CD4-positive, alpha-beta T cell (primary cell): ENCODE measurements at regions not wholly inside any gene's neighbourhood (a gene's known extent, or its start where the extent isn't known, plus 50 kb on each side); places are given as distances from the start of the nearest gene placed in this dataset.

Experiments used
- ATAC-seq: fragments of 200-7000 bp; cut with Tn5 transposase; one replicate; pipeline ENCODE4 v1.10.0; 2022; ENCODE audit warnings: mild to moderate bottlenecking; ENCODE audit not compliant: poor library complexity
- CTCF ChIA-PET: fragments of 350-600 bp; sonication (Branson Sonifier 250); formaldehyde crosslinking; loops from one replicate; lab custom pipeline; 2021; ENCODE audit warnings: antibody characterized with exemption, inconsistent platforms; lab: Charles Lee
- POLR2A ChIA-PET: fragments of 350-600 bp; sonication (Branson Sonifier 250); formaldehyde crosslinking; loops from one replicate; lab custom pipeline; 2021; ENCODE audit warnings: antibody characterized with exemption, inconsistent platforms; lab: Charles Lee
- DNase-seq, 14 experiments: peaks; one replicate each; pipeline ENCODE4 v3.0.0-alpha.2; 2013 to 2020; ENCODE audit warnings: mixed read lengths in 2 of 14
- H3K27ac ChIP-seq, 2 donors: one replicate each; pipeline versions ENCODE4 v1.5.1 to v1.7.0; 2013; ENCODE audit warnings: low read length in 2 of 2, low read depth in 1 of 2, mild to moderate bottlenecking in 1 of 2
- H3K27me3 ChIP-seq, 2 experiments: 1 replicate in 1 of 2; 2 replicates in 1 of 2; pipeline versions ENCODE4 v1.6.1 to v1.7.0; 2013; ENCODE audit warnings: low read length in 2 of 2, control low read depth in 1 of 2, mild to moderate bottlenecking in 1 of 2, moderate library complexity in 1 of 2; ENCODE audit not compliant: insufficient read depth in 2 of 2, control insufficient read depth in 1 of 2
- H3K36me3 ChIP-seq: one replicate; pipeline ENCODE4 v1.6.1; 2013; ENCODE audit warnings: low read length, control low read depth; ENCODE audit not compliant: insufficient read depth
- H3K4me1 ChIP-seq: one replicate; pipeline ENCODE4 v1.6.1; 2013; ENCODE audit warnings: low read length, control low read depth; ENCODE audit not compliant: insufficient read depth
- H3K4me3 ChIP-seq: one replicate; pipeline ENCODE4 v1.5.1; 2013; ENCODE audit warnings: mild to moderate bottlenecking, low read length, moderate library complexity
- H3K9me3 ChIP-seq, 2 experiments: 1 replicate in 1 of 2; 2 replicates in 1 of 2; pipeline versions ENCODE4 v1.6.1 to v1.7.0; 2013; ENCODE audit warnings: low read length in 2 of 2, mild to moderate bottlenecking in 2 of 2, control low read depth in 1 of 2, moderate library complexity in 1 of 2; ENCODE audit not compliant: control insufficient read depth in 1 of 2, insufficient read depth in 1 of 2
- H3K27ac Mint-ChIP-seq: one replicate; pipeline ENCODE4 v1.8.0; 2020; ENCODE audit warnings: mixed read lengths
- H3K27me3 Mint-ChIP-seq: one replicate; pipeline ENCODE4 v1.8.0; 2021; ENCODE audit warnings: mixed read lengths
- H3K36me3 Mint-ChIP-seq: one replicate; pipeline ENCODE4 v1.8.0; 2021; ENCODE audit warnings: low read depth, mixed read lengths
- H3K4me1 Mint-ChIP-seq: one replicate; pipeline ENCODE4 v1.8.0; 2021; ENCODE audit warnings: low read depth, mixed read lengths
- H3K4me3 Mint-ChIP-seq: one replicate; pipeline ENCODE4 v1.8.0; 2020; ENCODE audit warnings: mild to moderate bottlenecking, mixed read lengths
- H3K9me3 Mint-ChIP-seq: one replicate; pipeline ENCODE4 v1.8.0; 2020; ENCODE audit warnings: mixed read lengths
- intact Hi-C, 2 experiments: fragments of 100-400 bp; cut with DNase I in 1 of 2; cut with micrococcal nuclease in 1 of 2; formaldehyde crosslinking; loops; one replicate each; pipeline versions ENCODE4 v1.15.1 to v1.9.0; 2023 to 2025; cut with DNase I, micrococcal nuclease
- TF ChIP-seq, protein P1 (sequence below): fragments of 200-600 bp; IDR thresholded peaks from one replicate; pipeline ENCODE4 v1.8.0; 2022; ENCODE audit warnings: antibody characterized with exemption, mild to moderate bottlenecking

DNA sequence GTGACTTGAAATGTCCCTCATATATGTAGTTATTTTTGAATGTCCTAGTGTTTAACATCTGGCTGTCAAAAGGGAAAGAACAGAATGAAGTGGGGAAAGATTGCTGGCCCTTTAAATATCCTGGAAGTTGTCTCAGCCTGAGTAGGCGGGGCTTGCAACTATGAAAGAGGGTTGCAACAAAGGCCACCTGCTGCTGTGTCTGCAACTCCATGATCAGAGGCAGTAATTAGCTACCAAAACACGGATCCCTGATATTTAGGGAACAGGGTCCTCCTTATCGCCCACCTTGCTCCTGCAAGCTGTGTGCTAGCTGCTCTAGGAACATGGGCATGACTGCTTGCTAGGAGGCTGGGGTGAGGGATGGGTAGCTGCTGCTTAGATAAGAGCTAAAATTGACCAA lies 100.2 kb upstream of the CFAP20DC start:
- no peaks in the 10 kb centered on the region for H3K36me3 Mint-ChIP-seq
- H3K4me1 ChIP-seq: no peaks in the 10 kb centered on the region
- ChIA-PET CTCF (no interaction called here), POLR2A (no interaction called here)
- H3K4me3 Mint-ChIP-seq: no peak overlapping the region
- H3K27ac Mint-ChIP-seq: no peak overlapping the region
- H3K9me3 Mint-ChIP-seq: peaks cover 12% of the 10 kb centered on the region
- H3K36me3 ChIP-seq: no peaks in the 10 kb centered on the region
- H3K27me3 Mint-ChIP-seq: peaks cover 28% of the 10 kb centered on the region
- no peak overlapping the region for H3K4me3 ChIP-seq
- TF ChIP-seq, protein P1, sequence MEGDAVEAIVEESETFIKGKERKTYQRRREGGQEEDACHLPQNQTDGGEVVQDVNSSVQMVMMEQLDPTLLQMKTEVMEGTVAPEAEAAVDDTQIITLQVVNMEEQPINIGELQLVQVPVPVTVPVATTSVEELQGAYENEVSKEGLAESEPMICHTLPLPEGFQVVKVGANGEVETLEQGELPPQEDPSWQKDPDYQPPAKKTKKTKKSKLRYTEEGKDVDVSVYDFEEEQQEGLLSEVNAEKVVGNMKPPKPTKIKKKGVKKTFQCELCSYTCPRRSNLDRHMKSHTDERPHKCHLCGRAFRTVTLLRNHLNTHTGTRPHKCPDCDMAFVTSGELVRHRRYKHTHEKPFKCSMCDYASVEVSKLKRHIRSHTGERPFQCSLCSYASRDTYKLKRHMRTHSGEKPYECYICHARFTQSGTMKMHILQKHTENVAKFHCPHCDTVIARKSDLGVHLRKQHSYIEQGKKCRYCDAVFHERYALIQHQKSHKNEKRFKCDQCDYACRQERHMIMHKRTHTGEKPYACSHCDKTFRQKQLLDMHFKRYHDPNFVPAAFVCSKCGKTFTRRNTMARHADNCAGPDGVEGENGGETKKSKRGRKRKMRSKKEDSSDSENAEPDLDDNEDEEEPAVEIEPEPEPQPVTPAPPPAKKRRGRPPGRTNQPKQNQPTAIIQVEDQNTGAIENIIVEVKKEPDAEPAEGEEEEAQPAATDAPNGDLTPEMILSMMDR: no peak
- DNase-seq (no peak), ATAC-seq (no peak)
- H3K27ac ChIP-seq: no peak overlapping the region
- H3K27me3 ChIP-seq: no peaks in the 10 kb centered on the region
- intact Hi-C loops: no loop called here
- H3K9me3 ChIP-seq: no peaks in the 10 kb centered on the region
- H3K4me1 Mint-ChIP-seq: no peaks in the 10 kb centered on the region

DNA sequence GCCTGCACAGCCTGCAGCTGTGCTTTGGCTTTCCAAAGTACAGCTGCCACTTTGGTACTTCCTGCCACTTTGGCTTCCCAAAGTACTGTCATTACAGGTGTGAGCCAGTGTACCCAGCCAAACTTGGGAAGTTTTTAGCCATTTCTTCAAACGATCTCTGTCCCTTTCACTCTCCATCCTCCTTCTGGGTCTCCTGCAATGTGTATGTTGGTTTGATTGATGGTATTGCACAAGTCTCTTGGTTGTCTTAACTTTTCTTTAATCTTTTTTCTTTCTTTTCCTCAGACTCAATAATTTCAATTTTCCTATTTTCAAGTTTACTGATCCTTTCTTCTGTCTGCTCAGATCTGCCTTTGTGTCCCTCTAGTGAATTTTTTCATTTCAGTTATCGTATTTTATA lies 99.3 kb upstream of the CFAP20DC start:
- Histone ChIP-seq H3K4me3 (no peak overlapping the region), H3K27me3 (no peaks in the 10 kb centered on the region), H3K4me1 (no peaks in the 10 kb centered on the region), H3K27ac (no peak overlapping the region), H3K9me3 (no peaks in the 10 kb centered on the region), H3K36me3 (no peaks in the 10 kb centered on the region)
- TF ChIP-seq, protein P1: no peak
- ChIA-PET CTCF (no interaction called here), POLR2A (no interaction called here)
- H3K27ac Mint-ChIP-seq: no peak overlapping the region
- DNase-seq (no peak), ATAC-seq (no peak)
- intact Hi-C loops: no loop called here
- no peak overlapping the region for H3K4me3 Mint-ChIP-seq
- H3K9me3 Mint-ChIP-seq: peaks cover 12% of the 10 kb centered on the region
- peaks cover 28% of the 10 kb centered on the region for H3K27me3 Mint-ChIP-seq
- H3K4me1 Mint-ChIP-seq: no peaks in the 10 kb centered on the region
- no peaks in the 10 kb centered on the region for H3K36me3 Mint-ChIP-seq

DNA sequence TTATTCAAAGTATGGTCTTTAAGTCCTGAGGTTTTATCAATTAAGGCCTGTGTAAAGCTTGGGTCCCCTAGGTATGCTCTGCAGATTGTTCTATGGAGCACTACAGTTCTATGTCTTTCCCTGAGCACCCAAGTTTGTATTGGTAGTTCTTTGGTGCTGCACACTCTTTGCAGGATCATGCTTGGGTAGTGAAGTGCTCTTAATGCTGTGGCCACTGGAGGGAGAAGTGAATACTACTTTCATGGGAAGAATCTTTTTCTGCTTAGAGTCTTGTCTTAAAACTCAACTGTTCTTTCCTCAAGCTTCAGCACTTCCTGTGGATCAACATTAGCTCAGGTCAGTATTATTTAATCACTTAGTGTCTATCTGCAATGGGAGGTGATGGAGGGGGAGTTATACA lies 93.6 kb upstream of the CFAP20DC start:
- POLR2A ChIA-PET: no interaction called here
- Histone ChIP-seq H3K36me3 (no peaks in the 10 kb centered on the region), H3K4me3 (no peak overlapping the region), H3K4me1 (no peaks in the 10 kb centered on the region), H3K27me3 (no peaks in the 10 kb centered on the region), H3K9me3 (no peaks in the 10 kb centered on the region), H3K27ac (no peak overlapping the region)
- DNase-seq (no peak), ATAC-seq (no peak)
- no peak overlapping the region for H3K4me3 Mint-ChIP-seq
- H3K4me1 Mint-ChIP-seq: no peaks in the 10 kb centered on the region
- H3K9me3 Mint-ChIP-seq: peaks cover 4% of the 10 kb centered on the region
- H3K27me3 Mint-ChIP-seq: peaks cover 4% of the 10 kb centered on the region
- CTCF ChIA-PET: no interaction called here
- TF ChIP-seq, protein P1: no peak
- no peak overlapping the region for H3K27ac Mint-ChIP-seq
- intact Hi-C loops: no loop called here
- no peaks in the 10 kb centered on the region for H3K36me3 Mint-ChIP-seq
